HEK293 (cell line): ENCODE measurements at regions not wholly inside any gene's neighbourhood (a gene's known extent, or its start where the extent isn't known, plus 50 kb on each side); places are given as distances from the start of the nearest gene placed in this dataset.

ENCODE experiments used
- CTCF ChIA-PET: fragments of 350-600 bp; formaldehyde crosslinking; extraction: SDS; loops from one replicate; lab custom pipeline; 2021; ENCODE audit warnings: antibody characterized with exemption; lab: Yijun Ruan, JAX
- POLR2A ChIA-PET: fragments of 300-600 bp; formaldehyde crosslinking; extraction: SDS; loops from one replicate; lab custom pipeline; 2020; ENCODE audit warnings: antibody characterized with exemption, inconsistent platforms; lab: Yijun Ruan, JAX
- H3K27ac ChIP-seq: fragments of 200-500 bp; sonication (Bioruptor generic); 2 replicates; pipeline ENCODE4 v1.5.1; 2014; ENCODE audit warnings: low read depth, low read length, control low read depth, inconsistent platforms; ENCODE audit errors: extremely low read depth
- H3K36me3 ChIP-seq, 2 experiments: fragments of 200-500 bp in 1 of 2; sonication (Bioruptor generic) in 1 of 2; 1 replicate in 1 of 2; 2 replicates in 1 of 2; pipeline ENCODE4 v1.5.1; 2014 to 2017; ENCODE audit warnings: inconsistent platforms in 2 of 2, low read length in 2 of 2; ENCODE audit not compliant: control insufficient read depth in 2 of 2, insufficient read depth in 1 of 2
- H3K4me1 ChIP-seq: fragments of 200-500 bp; sonication (Bioruptor generic); 2 replicates; pipeline ENCODE4 v1.5.1; 2014; ENCODE audit warnings: mild to moderate bottlenecking, low read length, inconsistent platforms; ENCODE audit not compliant: control insufficient read depth, insufficient read depth
- H3K4me3 ChIP-seq: 2 replicates; pipeline ENCODE4 v1.5.1; 2011; ENCODE audit warnings: low read depth, mild to moderate bottlenecking, control low read depth, low read length, moderate library complexity
- H3K9me3 ChIP-seq: fragments of 200-500 bp; sonication (Bioruptor generic); 2 replicates; pipeline ENCODE4 v1.5.1; 2014; ENCODE audit warnings: low read depth, low read length, inconsistent platforms; ENCODE audit not compliant: control insufficient read depth, insufficient read depth
- HIC1 ChIP-seq: fragments of 450-650 bp; formaldehyde crosslinking; IDR thresholded peaks from 2 replicates; pipeline ENCODE4 v1.5.1; 2016; ENCODE audit warnings: missing biosample characterization, missing genetic modification characterization
- MYNN ChIP-seq: fragments of 450-650 bp; formaldehyde crosslinking; IDR thresholded peaks from 2 replicates; pipeline ENCODE4 v1.5.1; 2016; ENCODE audit warnings: missing biosample characterization, missing genetic modification characterization, borderline replicate concordance
- PBX3 ChIP-seq: sonication (generic); formaldehyde crosslinking; IDR thresholded peaks from 2 replicates; pipeline ENCODE4 v1.8.1; 2022; ENCODE audit warnings: mild to moderate bottlenecking, moderate library complexity, missing genetic modification reagents
- ZNF10 ChIP-seq: fragments of 450-650 bp; formaldehyde crosslinking; IDR thresholded peaks from 2 replicates; pipeline ENCODE4 v1.5.1; 2017; ENCODE audit warnings: missing biosample characterization, missing genetic modification characterization
- ZNF114 ChIP-seq: fragments of 450-650 bp; formaldehyde crosslinking; IDR thresholded peaks from 2 replicates; pipeline ENCODE4 v1.5.0; 2017; ENCODE audit warnings: missing biosample characterization, missing genetic modification characterization
- ZNF146 ChIP-seq: fragments of 450-650 bp; formaldehyde crosslinking; IDR thresholded peaks from 2 replicates; pipeline ENCODE4 v1.5.1; 2016; ENCODE audit warnings: missing biosample characterization, missing genetic modification characterization
- ZNF169 ChIP-seq: fragments of 450-650 bp; formaldehyde crosslinking; IDR thresholded peaks from 2 replicates; pipeline ENCODE4 v1.5.1; 2016; ENCODE audit warnings: missing biosample characterization, missing genetic modification characterization
- ZNF354C ChIP-seq: fragments of 450-650 bp; formaldehyde crosslinking; IDR thresholded peaks from 2 replicates; pipeline ENCODE4 v1.5.1; 2016; ENCODE audit warnings: missing biosample characterization, missing genetic modification characterization, low read depth, borderline replicate concordance
- ZNF404 ChIP-seq: fragments of 450-650 bp; formaldehyde crosslinking; IDR thresholded peaks from 2 replicates; pipeline ENCODE4 v1.5.1; 2017; ENCODE audit warnings: missing biosample characterization, missing genetic modification characterization
- ZNF423 ChIP-seq: fragments of 450-650 bp; formaldehyde crosslinking; IDR thresholded peaks from 2 replicates; pipeline ENCODE4 v1.5.1; 2016; ENCODE audit warnings: missing biosample characterization, missing genetic modification characterization
- ZNF510 ChIP-seq: fragments of 450-650 bp; formaldehyde crosslinking; IDR thresholded peaks from 2 replicates; pipeline ENCODE4 v1.5.1; 2018; ENCODE audit warnings: mild to moderate bottlenecking, missing genetic modification characterization, missing biosample characterization; ENCODE audit not compliant: insufficient replicate concordance
- ZNF513 ChIP-seq: fragments of 450-650 bp; IDR thresholded peaks from 2 replicates; pipeline ENCODE4 v1.5.1; 2018; ENCODE audit warnings: missing biosample characterization, missing genetic modification characterization
- ZNF658 ChIP-seq: fragments of 450-650 bp; formaldehyde crosslinking; IDR thresholded peaks from 2 replicates; pipeline ENCODE4; 2016; ENCODE audit warnings: missing biosample characterization, missing genetic modification characterization
- ZNF707 ChIP-seq: fragments of 450-650 bp; formaldehyde crosslinking; IDR thresholded peaks from 2 replicates; pipeline ENCODE4 v1.5.1; 2016; ENCODE audit warnings: missing biosample characterization, missing genetic modification characterization
- ZNF785 ChIP-seq: fragments of 450-650 bp; formaldehyde crosslinking; IDR thresholded peaks from 2 replicates; pipeline ENCODE4 v1.5.1; 2016; ENCODE audit warnings: missing biosample characterization, missing genetic modification characterization
- ZSCAN16 ChIP-seq: fragments of 450-650 bp; formaldehyde crosslinking; IDR thresholded peaks from 2 replicates; pipeline ENCODE4 v1.5.1; 2016; ENCODE audit warnings: missing biosample characterization, missing genetic modification characterization

GRCh38 chr9:115385383-115386122 is 267.6 kb upstream of the TNC start:
- TF ChIP-seq ZSCAN16 (tag by site-specific recombination) (no peak), ZNF146 (tag by site-specific recombination) (no peak), ZNF10 (no peak), ZNF707 (tag by site-specific recombination) (no peak), ZNF169 (tag by site-specific recombination) (no peak), ZNF423 (tag by site-specific recombination) (no peak), ZNF658 (tag by site-specific recombination) (no peak), PBX3 (no peak)
- no peaks in the 10 kb centered on the region for H3K4me1 ChIP-seq
- H3K4me3 ChIP-seq, result no peak overlapping the region
- H3K36me3 ChIP-seq, result no peaks in the 10 kb centered on the region
- no peaks in the 10 kb centered on the region for H3K9me3 ChIP-seq
- ChIA-PET POLR2A (no interaction called here), CTCF (interaction anchor here (0.7 to 1.0 kb wide), 2 partner anchors 139 to 217 kb away, joined by 3 to 5 read pairs; no protein-coding TSS in a partner anchor)
- H3K27ac ChIP-seq, result no peak overlapping the region

- peaks cover 6% of the 10 kb centered on the region; the same call in 1 of the 2 replicates for H3K4me1 ChIP-seq
- H3K4me3 ChIP-seq, result no peak overlapping the region
- CTCF ChIA-PET, result interaction anchor here (0.6 to 1.5 kb wide), 4 partner anchors 13 to 424 kb away, joined by 3 to 4 read pairs (median 3); no protein-coding TSS in a partner anchor
- no peaks in the 10 kb centered on the region for H3K36me3 ChIP-seq
- H3K27ac ChIP-seq, result no peak overlapping the region
- no peak for TF ChIP-seq ZNF114 (tag by site-specific recombination)
- no peak for TF ChIP-seq ZNF785 (tag by site-specific recombination)
- TF ChIP-seq ZNF658 (tag by site-specific recombination), result no peak
- TF ChIP-seq MYNN (tag by site-specific recombination), result no peak
- TF ChIP-seq ZNF404 (tag by site-specific recombination), result no peak
- TF ChIP-seq HIC1 (tag by site-specific recombination), result no peak
- TF ChIP-seq ZNF513 (tag by site-specific recombination), result no peak
- TF ChIP-seq, all 188 proteins: peak for 0
- POLR2A ChIA-PET, result no interaction called here
- no peaks in the 10 kb centered on the region for H3K9me3 ChIP-seq
Measured at GRCh38 chr9:115386963-115387770, 269.2 kb upstream of the TNC start.

- no peak overlapping the region for H3K4me3 ChIP-seq
- peaks cover 16% of the 10 kb centered on the region for H3K4me1 ChIP-seq
- H3K36me3 ChIP-seq, result no peaks in the 10 kb centered on the region
- POLR2A ChIA-PET, result no interaction called here
- TF ChIP-seq ZNF354C (tag by site-specific recombination) (no peak), ZNF510 (tag by site-specific recombination) (peak; percentile 8)
- CTCF ChIA-PET, result no interaction called here
- H3K27ac ChIP-seq, result no peak overlapping the region
- no peaks in the 10 kb centered on the region for H3K9me3 ChIP-seq
Measured at GRCh38 chr9:115391168-115391825, 273.3 kb upstream of the TNC start.
